K562 (cell line): ENCODE measurements at regions not wholly inside any gene's neighbourhood (a gene's known extent, or its start where the extent isn't known, plus 50 kb on each side); places are given as distances from the start of the nearest gene placed in this dataset.

ENCODE experiments used
- ATAC-seq: fragments of 200-7000 bp; cut with Tn5 transposase; 3 replicates; pipeline ENCODE4 v1.9.1; 2020; ENCODE audit warnings: moderate library complexity
- BruUV-seq: library from RNA; stranded (reverse); fragments of 400-500 nt; replicated peaks from 2 replicates; lab custom pipeline; 2021; lab: Mats Ljungman, UMichigan
- CTCF ChIA-PET: fragments of 300-600 bp; formaldehyde crosslinking; extraction: SDS; loops from one replicate; lab custom pipeline; 2021; ENCODE audit warnings: low intra/inter-chr PET ratio; lab: Yijun Ruan, JAX
- POLR2A ChIA-PET: fragments of 300-600, 350-650 bp; sonication (Branson Sonifier 250); formaldehyde crosslinking; extraction: SDS; loops from one replicate; lab custom pipeline; 2021; ENCODE audit warnings: antibody characterized with exemption, inconsistent platforms; lab: Yijun Ruan, JAX
- DNase-seq, 4 experiments: peaks; one replicate each; pipeline versions ENCODE4 v3.0.0 to v3.0.0-alpha.2; 2011 to 2018; ENCODE audit warnings: low spot score in 3 of 4, mixed read lengths in 3 of 4; ENCODE audit errors: extremely low read depth in 1 of 4
- FAIRE-seq: peaks from 2 replicates; lab custom pipeline; 2011; peaks lifted over from hg19 to GRCh38; lab: Jason Lieb, UNC
- H2AFZ ChIP-seq: 2 replicates; pipeline ENCODE4 v1.6.0; 2011; ENCODE audit warnings: low read depth, low read length, control low read depth, inconsistent platforms
- H3K27ac ChIP-seq: fragments of 200-600 bp; 3 replicates; pipeline ENCODE4 v1.8.0; 2011; ENCODE audit warnings: low read depth, mild to moderate bottlenecking, control low read depth, inconsistent platforms, low read length, moderate library complexity, mixed read lengths; ENCODE audit errors: extremely low read depth
- H3K27me3 ChIP-seq, 2 experiments: fragments of 300-600 bp in 1 of 2; 2 replicates in 1 of 2; 3 replicates in 1 of 2; pipeline versions ENCODE4 v1.6.0 to v1.8.0; 2011; ENCODE audit warnings: inconsistent platforms in 2 of 2, low read length in 2 of 2, mild to moderate bottlenecking in 1 of 2, mixed read lengths in 1 of 2, moderate library complexity in 1 of 2; ENCODE audit not compliant: control insufficient read depth in 2 of 2, insufficient read depth in 2 of 2
- H3K36me3 ChIP-seq: fragments of 300-600 bp; 3 replicates; pipeline ENCODE4 v1.8.0; 2011; ENCODE audit warnings: mild to moderate bottlenecking, low read length, inconsistent platforms; ENCODE audit not compliant: control insufficient read depth, insufficient read depth
- H3K4me1 ChIP-seq, 2 experiments: fragments of 200-600 bp in 1 of 2; replicated peaks in 1 of 2; 2 replicates in 1 of 2; 3 replicates in 1 of 2; pipeline versions ENCODE4 v1.5.1 to v1.8.0; 2011; ENCODE audit warnings: inconsistent platforms in 2 of 2, low read length in 2 of 2, mild to moderate bottlenecking in 1 of 2, mixed read lengths in 1 of 2, moderate library complexity in 1 of 2; ENCODE audit not compliant: control insufficient read depth in 2 of 2, insufficient read depth in 2 of 2
- H3K4me2 ChIP-seq: 2 replicates; pipeline ENCODE4 v1.6.1; 2011; ENCODE audit warnings: low read length, control low read depth, inconsistent platforms, mixed read lengths; ENCODE audit not compliant: insufficient read depth
- H3K4me3 ChIP-seq: fragments of 200-600 bp; sonication (generic), shearing (Covaris generic); 2 replicates; pipeline ENCODE4 v1.5.1; 2016; ENCODE audit warnings: control low read depth, inconsistent platforms
- H3K79me2 ChIP-seq: fragments of 200-600 bp; 3 replicates; pipeline ENCODE4 v1.8.0; 2011; ENCODE audit warnings: low read length, inconsistent platforms; ENCODE audit not compliant: control insufficient read depth, insufficient read depth
- H3K9ac ChIP-seq, 2 experiments: 2 replicates each; pipeline versions ENCODE4 v1.6.0 to v1.6.1; 2011; ENCODE audit warnings: low read depth in 2 of 2, low read length in 2 of 2, control low read depth in 1 of 2, inconsistent platforms in 1 of 2, mild to moderate bottlenecking in 1 of 2, mixed read lengths in 1 of 2; ENCODE audit not compliant: insufficient read depth in 1 of 2
- H3K9me1 ChIP-seq: one replicate; pipeline ENCODE4 v1.6.0; 2011; ENCODE audit warnings: inconsistent platforms, mild to moderate bottlenecking, low read length, moderate library complexity; ENCODE audit not compliant: control insufficient read depth, insufficient read depth
- H3K9me3 ChIP-seq: replicated peaks from 2 replicates; pipeline ENCODE4 v1.5.1; 2011; ENCODE audit warnings: low read depth, low read length, inconsistent platforms; ENCODE audit not compliant: control insufficient read depth, insufficient read depth
- H4K20me1 ChIP-seq: replicated peaks from 2 replicates; pipeline ENCODE4 v1.6.1; 2011; ENCODE audit warnings: low read length, inconsistent platforms, mixed read lengths; ENCODE audit not compliant: control insufficient read depth, insufficient read depth
- ARHGAP35 ChIP-seq: fragments of 450-650 bp; IDR thresholded peaks from 2 replicates; pipeline ENCODE4 v1.6.1; 2018; ENCODE audit not compliant: partially characterized antibody
- BHLHE40 ChIP-seq: IDR thresholded peaks from 2 replicates; pipeline ENCODE4 v1.6.1; 2011; ENCODE audit warnings: low read length, improper control_type of control experiment
- EP400 ChIP-seq: fragments of 450-650 bp; IDR thresholded peaks from 2 replicates; pipeline ENCODE4 v1.6.1; 2017; ENCODE audit warnings: antibody characterized with exemption, mild to moderate bottlenecking, moderate library complexity
- RBM25 ChIP-seq: fragments of 200-400 bp; formaldehyde crosslinking; IDR thresholded peaks from 2 replicates; pipeline ENCODE4 v1.6.1; 2018; ENCODE audit warnings: low read length, low read depth, moderate library complexity; ENCODE audit not compliant: severe bottlenecking
- ZBTB1 ChIP-seq: sonication (generic); formaldehyde crosslinking; IDR thresholded peaks from 2 replicates; pipeline ENCODE4 v1.8.1; 2023; ENCODE audit warnings: missing genetic modification reagents, low read depth, mild to moderate bottlenecking, borderline replicate concordance
- ZNF699 ChIP-seq: fragments of 250-450 bp; sonication (Bioruptor Pico); IDR thresholded peaks from 2 replicates; pipeline ENCODE4 v1.8.0; 2021; ENCODE audit warnings: mild to moderate bottlenecking, moderate library complexity; ENCODE audit not compliant: insufficient replicate concordance
- ZNF766 ChIP-seq: fragments of 200-800 bp; sonication (Bioruptor generic); conservative IDR thresholded peaks from 2 replicates; pipeline ENCODE4 v1.6.1; 2016; ENCODE audit warnings: missing genetic modification characterization, missing compliant biosample characterization
- WGBS: fragments of 100-300 bp; shearing (Covaris generic); methylation state at CpG from one replicate; pipeline ENCODE4 v1.1.6; 2016; ENCODE audit warnings: low coverage, mixed read lengths; ENCODE audit not compliant: insufficient coverage; ENCODE audit errors: missing lambda C conversion rate; 5-methylcytosine and 5-hydroxymethylcytosine counted together
- in situ Hi-C: fragments of 300-500 bp; cut with MboI; formaldehyde crosslinking; loops from 4 replicates; pipeline ENCODE4 v1.15.0; 2018; ENCODE audit warnings: inconsistent platforms, mixed read lengths
- intact Hi-C: fragments of 100-400 bp; cut with micrococcal nuclease; formaldehyde crosslinking; loops from 2 replicates; pipeline ENCODE4 v1.14.2; 2022
- TF ChIP-seq, protein P1 (sequence below), 3 experiments: IDR thresholded peaks in 2 of 3; conservative IDR thresholded peaks in 1 of 3; 2 replicates each; pipeline ENCODE4 v1.5.1; 2011 to 2012; ENCODE audit warnings: low read length in 3 of 3, mild to moderate bottlenecking in 3 of 3, control low read depth in 2 of 3, improper control_type of control experiment in 1 of 3, inconsistent platforms in 1 of 3, low read depth in 1 of 3, mixed read lengths in 1 of 3, moderate library complexity in 1 of 3; ENCODE audit not compliant: insufficient read depth in 2 of 3

DNA sequence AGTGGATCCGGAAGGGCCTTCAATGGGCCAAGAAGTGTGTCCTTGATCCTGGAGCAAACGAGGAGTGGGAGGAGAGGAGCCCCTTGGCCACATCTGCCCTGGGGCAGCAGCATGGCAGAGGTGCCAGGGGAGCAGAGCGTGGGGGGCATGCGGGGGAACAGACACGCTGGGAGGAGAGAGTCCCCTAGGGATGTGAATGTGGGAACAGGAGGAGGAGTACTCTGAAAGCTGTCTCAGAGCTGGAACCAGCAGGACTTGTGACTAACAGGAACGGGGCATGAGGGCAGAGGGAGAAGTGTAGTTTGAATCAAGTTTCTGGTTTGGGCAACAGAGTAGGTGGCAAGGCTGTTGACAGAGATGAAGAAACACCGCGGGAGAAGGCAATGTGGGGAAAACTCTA is 54.5 kb upstream of the SLC35C1 start:
- no TSS peak for BruUV-seq
- Histone ChIP-seq H3K4me1 (peaks cover 0 to 4% of the 10 kb centered on the region in 2 experiments; a peak in 2 of 5 replicates), H3K9me3 (no peaks in the 10 kb centered on the region), H3K9me1 (no peaks in the 10 kb centered on the region), H4K20me1 (no peaks in the 10 kb centered on the region), H3K36me3 (no peaks in the 10 kb centered on the region), H3K9ac (no peak overlapping the region), H2AFZ (no peak overlapping the region), H3K4me2 (no peak overlapping the region), H3K4me3 (no peak overlapping the region), H3K27ac (no peak overlapping the region), H3K27me3 (peaks cover 34 to 67% of the 10 kb centered on the region in 2 experiments), H3K79me2 (no peaks in the 10 kb centered on the region)
- CTCF ChIA-PET, result no interaction called here
- intact Hi-C loops, result no loop called here
- in situ Hi-C loops, result no loop called here
- DNase-seq (no peak), FAIRE-seq (no peak), ATAC-seq (no peak)
- POLR2A ChIA-PET, result no interaction called here
- WGBS, result 0% methylated on average over 8 of the region's 8 CpGs
- TF ChIP-seq RBM25 (no peak), ZNF699 (CRISPR knock-in tag) (no peak), ARHGAP35 (no peak), BHLHE40 (no peak), ZBTB1 (no peak), EP400 (no peak)

DNA sequence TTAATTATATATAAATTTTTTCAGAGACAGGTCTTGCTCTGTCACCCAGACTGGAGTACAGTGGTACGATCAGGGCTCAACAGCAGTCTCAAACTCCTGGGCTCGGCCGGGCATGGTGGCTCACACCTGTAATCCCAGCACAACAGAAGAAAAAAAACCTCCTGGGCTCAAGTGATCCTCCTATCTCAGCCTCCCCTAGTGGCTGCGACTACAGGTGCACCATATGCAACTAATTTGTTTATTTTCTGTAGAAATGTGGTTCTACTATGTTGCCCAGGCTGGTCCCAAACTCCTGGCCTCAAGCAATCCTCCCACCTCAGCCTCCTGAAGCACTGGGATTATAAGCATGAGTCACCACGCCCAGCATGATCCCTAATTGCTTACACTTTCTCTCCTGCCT is 56.1 kb upstream of the SLC35C1 start:
- no peaks in the 10 kb centered on the region for H3K4me1 ChIP-seq
- H2AFZ ChIP-seq, result no peak overlapping the region
- ATAC-seq (peak; percentile 58; the same call in 2 of the 3 replicates), DNase-seq (no peak), FAIRE-seq (no peak)
- H3K9me1 ChIP-seq, result no peaks in the 10 kb centered on the region
- H3K4me3 ChIP-seq, result no peak overlapping the region
- ChIA-PET CTCF (no interaction called here), POLR2A (no interaction called here)
- no peak for TF ChIP-seq ZNF766 (CRISPR knock-in tag)
- TF ChIP-seq, protein P1, sequence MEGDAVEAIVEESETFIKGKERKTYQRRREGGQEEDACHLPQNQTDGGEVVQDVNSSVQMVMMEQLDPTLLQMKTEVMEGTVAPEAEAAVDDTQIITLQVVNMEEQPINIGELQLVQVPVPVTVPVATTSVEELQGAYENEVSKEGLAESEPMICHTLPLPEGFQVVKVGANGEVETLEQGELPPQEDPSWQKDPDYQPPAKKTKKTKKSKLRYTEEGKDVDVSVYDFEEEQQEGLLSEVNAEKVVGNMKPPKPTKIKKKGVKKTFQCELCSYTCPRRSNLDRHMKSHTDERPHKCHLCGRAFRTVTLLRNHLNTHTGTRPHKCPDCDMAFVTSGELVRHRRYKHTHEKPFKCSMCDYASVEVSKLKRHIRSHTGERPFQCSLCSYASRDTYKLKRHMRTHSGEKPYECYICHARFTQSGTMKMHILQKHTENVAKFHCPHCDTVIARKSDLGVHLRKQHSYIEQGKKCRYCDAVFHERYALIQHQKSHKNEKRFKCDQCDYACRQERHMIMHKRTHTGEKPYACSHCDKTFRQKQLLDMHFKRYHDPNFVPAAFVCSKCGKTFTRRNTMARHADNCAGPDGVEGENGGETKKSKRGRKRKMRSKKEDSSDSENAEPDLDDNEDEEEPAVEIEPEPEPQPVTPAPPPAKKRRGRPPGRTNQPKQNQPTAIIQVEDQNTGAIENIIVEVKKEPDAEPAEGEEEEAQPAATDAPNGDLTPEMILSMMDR (IDR thresholded peaks at IDR 0.05 in 2 of 3, conservative IDR thresholded peaks at IDR 0.05 in 1 of 3; ENCODE audit: insufficient read depth in 2 of 3, low read depth in 1 of 3, low read length in 3 of 3), result peak; percentile 15 to 23 (median 19); a peak in 1 of 6 replicates
- WGBS, result 2% methylated on average over 5 of the region's 5 CpGs
- no peaks in the 10 kb centered on the region for H3K79me2 ChIP-seq
- BruUV-seq, result no TSS peak
- in situ Hi-C loops, result no loop called here
- no peak overlapping the region for H3K4me2 ChIP-seq
- peaks cover 30 to 65% of the 10 kb centered on the region in 2 experiments for H3K27me3 ChIP-seq
- H3K9ac ChIP-seq, result no peak overlapping the region
- H3K9me3 ChIP-seq, result no peaks in the 10 kb centered on the region
- H3K36me3 ChIP-seq, result no peaks in the 10 kb centered on the region
- intact Hi-C loops, result loop anchor here (10.0 kb wide), 1 partner anchor 56 kb away; the partner anchor contains the start of gene SLC35C1
- H3K27ac ChIP-seq, result no peak overlapping the region
- H4K20me1 ChIP-seq, result no peaks in the 10 kb centered on the region
